GM12872 (cell line): ENCODE measurements at regions not wholly inside any gene's neighbourhood (a gene's known extent, or its start where the extent isn't known, plus 50 kb on each side); places are given as distances from the start of the nearest gene placed in this dataset.

Experiments used
- CTCF ChIP-seq: IDR thresholded peaks from 3 replicates; pipeline ENCODE4 v1.5.1; 2011; ENCODE audit warnings: low read depth, mild to moderate bottlenecking, low read length, moderate library complexity; ENCODE audit not compliant: insufficient read depth

DNA sequence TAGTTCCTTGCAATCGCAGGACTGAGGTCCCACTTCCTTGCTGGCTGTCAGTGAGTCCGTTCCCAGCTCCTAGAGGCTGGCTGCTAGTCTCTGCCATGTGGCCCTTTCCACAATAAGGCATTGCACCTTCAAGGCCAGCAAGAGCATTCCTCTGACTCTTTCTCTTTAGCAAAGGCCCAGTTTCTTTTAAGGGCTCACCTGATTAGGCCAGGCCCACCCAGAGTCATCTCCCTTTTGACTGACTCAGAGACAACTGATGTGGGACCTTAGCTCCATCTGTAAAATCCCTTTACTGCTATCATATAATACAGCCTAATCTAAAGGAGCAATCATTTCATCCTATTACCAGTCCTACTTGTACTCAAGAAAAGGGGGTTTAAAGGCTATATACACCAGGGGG, 278.2 kb downstream of the SLC4A3 start:
- TF ChIP-seq CTCF, result no peak

GRCh38 chr2:219906114-219907010, 278.9 kb downstream of the SLC4A3 start:
- no peak for TF ChIP-seq CTCF

GRCh38 chr2:219907011-219907365, 279.6 kb downstream of the SLC4A3 start:
- TF ChIP-seq CTCF, result no peak

DNA sequence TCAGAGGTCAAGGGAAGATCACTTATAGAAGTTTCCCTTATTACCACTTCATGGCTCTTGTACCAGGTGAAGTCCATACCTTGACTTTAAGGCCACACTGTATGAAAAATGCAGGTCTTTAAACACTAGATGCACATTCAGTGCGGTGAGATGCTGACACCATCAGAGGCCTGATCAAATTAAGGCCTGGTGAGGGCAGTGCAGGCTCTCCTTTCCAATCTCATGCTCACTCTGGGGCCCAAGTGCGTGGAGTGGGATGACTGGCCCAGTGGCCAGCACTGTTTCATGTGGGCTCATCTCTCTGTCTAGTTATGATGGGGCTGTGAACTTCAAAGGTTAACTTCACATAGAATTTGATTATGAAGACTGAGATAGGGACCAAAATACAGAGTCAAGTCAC, 281.1 kb downstream of the SLC4A3 start:
- no peak for TF ChIP-seq CTCF

GRCh38 chr2:219911541-219911940, 284.1 kb downstream of the SLC4A3 start:
- TF ChIP-seq CTCF, result no peak

- TF ChIP-seq CTCF, result no peak
Measured at GRCh38 chr2:219912491-219912921, 285.1 kb downstream of the SLC4A3 start.

DNA sequence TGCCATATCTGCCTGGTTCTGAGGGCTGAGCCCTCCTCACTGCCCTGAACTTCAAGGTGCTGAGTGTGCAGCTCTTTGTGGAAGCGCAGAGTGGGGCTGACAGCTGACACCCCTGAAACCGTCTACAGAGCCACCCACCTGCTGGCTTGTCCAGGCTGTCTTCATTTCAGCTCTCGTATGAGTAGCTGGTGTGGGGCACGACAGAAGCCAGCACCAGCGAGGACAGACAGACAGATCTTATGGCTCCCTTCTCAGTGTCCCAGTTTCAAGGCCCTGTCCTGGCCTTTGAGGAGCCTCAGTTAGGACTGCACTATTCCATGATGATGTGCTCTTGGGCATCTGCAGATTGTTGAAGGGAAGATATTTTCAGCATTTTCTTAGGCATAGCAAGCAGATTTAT, 287.1 kb downstream of the SLC4A3 start:
- TF ChIP-seq CTCF, result no peak
